GM12891 (cell line): ENCODE measurements at regions not wholly inside any gene's neighbourhood (a gene's known extent, or its start where the extent isn't known, plus 50 kb on each side); places are given as distances from the start of the nearest gene placed in this dataset.
"Not testable (repeated sequence)": the region's sequence is repeated elsewhere in the genome, so short reads cannot be mapped to it uniquely, and the experiment has no call there.

Source experiments
- DNase-seq: peaks from one replicate; pipeline ENCODE4 v3.0.0; 2011; ENCODE audit warnings: low spot score; ENCODE audit not compliant: insufficient read length
- FAIRE-seq: peaks from 2 replicates; lab custom pipeline; 2011; peaks lifted over from hg19 to GRCh38; lab: Jason Lieb, UNC
- PAX5 ChIP-seq: IDR thresholded peaks from 2 replicates; pipeline ENCODE4 v1.6.1; 2011; ENCODE audit warnings: low read length, moderate library complexity, mild to moderate bottlenecking; ENCODE audit not compliant: insufficient read depth, severe bottlenecking
- POLR2A ChIP-seq: IDR thresholded peaks from 2 replicates; pipeline ENCODE4 v1.6.1; 2011; ENCODE audit warnings: low read depth, low read length, control low read depth
- POLR2AphosphoS5 ChIP-seq: IDR thresholded peaks from 2 replicates; pipeline ENCODE4 v1.6.1; 2011; ENCODE audit warnings: low read depth, low read length, control low read depth
- POU2F2 ChIP-seq: IDR thresholded peaks from 2 replicates; pipeline ENCODE4 v1.6.1; 2011; ENCODE audit warnings: low read depth, mild to moderate bottlenecking, control low read depth, low read length, moderate library complexity
- SPI1 ChIP-seq: IDR thresholded peaks from 2 replicates; pipeline ENCODE4 v1.6.1; 2011; ENCODE audit warnings: low read depth, low read length, control low read depth
- TAF1 ChIP-seq: IDR thresholded peaks from 2 replicates; pipeline ENCODE4 v1.6.1; 2011; ENCODE audit warnings: low read depth, low read length, control low read depth

DNA sequence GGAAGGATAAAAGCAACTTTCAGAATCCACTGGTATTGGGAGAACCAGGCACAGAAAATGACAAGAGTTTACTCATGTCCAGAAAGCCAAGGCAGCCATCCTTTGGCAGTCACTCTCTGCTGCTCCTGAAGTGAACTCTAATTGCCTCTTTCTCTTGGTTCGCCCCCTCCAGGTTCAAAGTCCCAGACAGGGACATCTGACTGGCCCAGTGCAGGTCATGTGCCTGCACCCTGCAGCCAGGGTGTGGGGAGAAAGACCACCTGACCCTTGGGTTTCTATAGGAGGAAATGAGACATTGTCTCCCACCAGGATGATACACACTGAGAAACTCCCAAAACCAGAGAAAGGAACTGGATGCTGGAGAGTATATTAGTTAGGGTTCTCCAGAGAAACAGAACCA is 103.9 kb upstream of the SYT6 start:
- FAIRE-seq (no peak), DNase-seq (no peak)
- no peak for TF ChIP-seq POU2F2
- no peak for TF ChIP-seq SPI1
- TF ChIP-seq POLR2A: no peak
- TF ChIP-seq POLR2AphosphoS5: no peak
- TF ChIP-seq PAX5: no peak
- no peak for TF ChIP-seq TAF1

DNA sequence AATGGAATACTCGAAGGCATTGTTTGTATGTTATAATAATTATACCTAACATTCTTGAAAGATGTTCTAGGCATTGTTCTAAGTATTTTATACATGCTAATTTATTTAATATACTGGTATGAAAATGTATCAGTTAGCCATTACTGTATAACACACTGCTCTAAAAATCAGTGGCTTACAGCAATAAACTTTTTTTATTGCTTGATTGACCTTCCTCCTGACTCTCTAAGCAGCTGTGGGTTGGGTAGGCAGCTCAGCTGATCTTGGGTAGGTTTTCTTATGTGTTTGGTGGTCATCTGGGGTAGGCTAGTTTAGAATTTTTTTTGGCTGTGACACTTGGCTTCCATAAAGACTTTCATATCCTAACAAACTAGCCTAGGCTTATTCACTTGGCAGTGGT is 100.2 kb upstream of the SYT6 start:
- no peak for DNase-seq
- TF ChIP-seq PAX5: no peak
- no peak for TF ChIP-seq POLR2A
- TF ChIP-seq TAF1: no peak
- no peak for TF ChIP-seq POLR2AphosphoS5
- no peak for TF ChIP-seq SPI1
- TF ChIP-seq POU2F2: no peak
- FAIRE-seq: no peak

DNA sequence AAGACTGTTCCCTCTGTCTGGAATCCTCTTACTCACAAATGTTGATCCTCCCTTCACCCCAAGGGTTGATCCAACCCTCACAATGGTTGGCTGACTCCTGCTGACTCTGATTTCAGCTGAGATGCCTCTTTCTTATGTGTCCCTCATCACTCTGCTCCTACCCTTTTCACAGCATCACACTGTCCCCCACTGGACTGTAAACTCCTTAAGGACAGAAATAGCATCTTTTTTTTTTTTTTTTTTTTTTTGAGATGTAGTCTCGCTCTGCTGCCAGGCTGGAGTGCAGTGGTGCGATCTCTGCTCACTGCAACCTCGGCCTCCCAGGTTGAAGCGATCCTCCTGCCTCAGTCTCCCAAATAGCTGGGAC is 97.9 kb upstream of the SYT6 start:
- no peak for DNase-seq
- no peak for FAIRE-seq

DNA sequence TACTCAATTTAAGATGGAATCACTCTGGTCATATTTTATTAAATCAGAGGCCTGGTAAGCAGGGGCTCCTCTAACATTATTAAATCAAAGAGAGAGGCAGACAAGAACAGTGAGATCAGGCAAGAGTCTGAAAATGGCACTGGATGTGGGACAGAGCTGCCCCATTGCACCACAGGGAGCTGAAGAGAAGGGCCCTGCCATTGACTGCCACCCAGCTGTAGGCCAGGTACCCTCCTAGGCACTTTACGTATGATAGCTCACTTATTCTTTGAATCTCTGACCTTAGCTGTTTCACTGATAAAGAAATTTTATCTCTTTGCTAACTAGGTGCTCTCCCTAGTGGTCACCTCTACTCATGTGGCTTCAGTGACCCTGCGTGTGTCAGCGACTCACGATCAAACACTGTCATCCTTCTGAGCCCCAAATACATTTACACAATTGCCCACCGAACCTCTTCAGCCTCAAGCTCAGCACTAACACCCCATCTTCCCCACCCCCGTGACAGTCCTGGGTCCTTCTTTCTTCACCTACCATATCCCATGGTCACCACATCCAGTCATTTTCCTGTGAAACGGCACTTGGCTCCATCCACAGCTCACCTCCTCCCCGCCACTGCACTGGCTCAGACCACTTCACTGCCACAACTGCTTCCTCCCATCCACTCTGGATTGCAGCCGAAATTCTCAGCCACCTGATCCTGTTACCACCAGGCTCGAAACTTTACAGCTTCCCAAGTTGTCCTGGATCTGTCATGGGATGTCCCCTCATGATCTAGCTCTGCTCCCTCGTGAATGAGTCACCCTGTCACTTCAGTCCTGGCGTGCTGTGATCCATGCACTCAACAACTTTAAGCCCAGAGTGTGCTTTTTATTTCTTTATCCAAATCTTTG is 97.3 kb upstream of the SYT6 start:
- TF ChIP-seq POLR2AphosphoS5 (no peak), POU2F2 (no peak)
- no peak for DNase-seq
- FAIRE-seq: no peak

More for the DNA sequence above, 97.9 kb upstream of the SYT6 start:
- TF ChIP-seq POLR2A (no peak), PAX5 (no peak), SPI1 (no peak), POLR2AphosphoS5 (no peak), POU2F2 (no peak), TAF1 (no peak)

DNA sequence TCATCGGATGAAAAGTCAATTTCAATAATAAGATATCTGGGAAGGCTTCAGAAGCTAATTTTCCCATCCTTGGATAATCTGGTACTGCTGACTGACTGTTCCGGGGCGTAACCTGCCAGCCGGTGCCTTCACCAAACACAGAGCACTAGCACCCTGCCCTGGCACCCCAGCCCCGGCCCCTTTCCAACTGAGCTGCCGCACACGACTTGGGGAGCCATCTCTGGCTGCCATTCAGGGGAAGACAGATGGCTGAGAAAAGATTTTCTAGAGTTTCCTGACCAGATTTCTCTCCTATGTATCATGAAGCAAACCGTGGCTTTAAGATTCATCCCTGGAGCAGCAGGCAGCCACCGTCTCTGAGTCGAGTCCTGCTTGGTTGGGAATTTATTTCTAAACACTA is 96.0 kb upstream of the SYT6 start:
- FAIRE-seq: no peak
- no peak for TF ChIP-seq SPI1
- TF ChIP-seq POU2F2: no peak
- no peak for TF ChIP-seq PAX5
- no peak for TF ChIP-seq POLR2AphosphoS5
- TF ChIP-seq POLR2A: no peak
- no peak for TF ChIP-seq TAF1
- no peak for DNase-seq

DNA sequence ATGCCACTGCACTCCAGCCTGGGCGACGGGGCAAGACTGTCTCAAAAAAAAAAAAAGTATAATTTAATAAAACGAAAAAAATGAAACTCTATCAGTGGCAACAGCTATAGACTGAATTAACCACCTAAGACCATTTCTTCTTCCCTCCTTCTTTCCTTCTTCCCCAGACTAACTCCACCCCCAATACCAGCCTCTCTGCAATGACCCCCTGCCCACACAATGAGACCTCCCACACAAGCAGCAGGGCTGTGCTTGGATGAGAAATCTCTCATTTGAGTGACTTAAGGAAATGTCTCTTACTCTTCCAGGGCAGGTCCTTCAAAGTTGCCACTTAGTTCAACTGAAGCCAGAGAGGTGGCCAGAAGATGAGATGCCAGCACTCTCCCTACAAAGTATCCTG is 94.5 kb upstream of the SYT6 start:
- FAIRE-seq: no peak
- no peak for DNase-seq
- no peak for TF ChIP-seq TAF1
- no peak for TF ChIP-seq POLR2A
- TF ChIP-seq SPI1: no peak
- TF ChIP-seq POU2F2: no peak
- no peak for TF ChIP-seq POLR2AphosphoS5
- TF ChIP-seq PAX5: no peak

DNA sequence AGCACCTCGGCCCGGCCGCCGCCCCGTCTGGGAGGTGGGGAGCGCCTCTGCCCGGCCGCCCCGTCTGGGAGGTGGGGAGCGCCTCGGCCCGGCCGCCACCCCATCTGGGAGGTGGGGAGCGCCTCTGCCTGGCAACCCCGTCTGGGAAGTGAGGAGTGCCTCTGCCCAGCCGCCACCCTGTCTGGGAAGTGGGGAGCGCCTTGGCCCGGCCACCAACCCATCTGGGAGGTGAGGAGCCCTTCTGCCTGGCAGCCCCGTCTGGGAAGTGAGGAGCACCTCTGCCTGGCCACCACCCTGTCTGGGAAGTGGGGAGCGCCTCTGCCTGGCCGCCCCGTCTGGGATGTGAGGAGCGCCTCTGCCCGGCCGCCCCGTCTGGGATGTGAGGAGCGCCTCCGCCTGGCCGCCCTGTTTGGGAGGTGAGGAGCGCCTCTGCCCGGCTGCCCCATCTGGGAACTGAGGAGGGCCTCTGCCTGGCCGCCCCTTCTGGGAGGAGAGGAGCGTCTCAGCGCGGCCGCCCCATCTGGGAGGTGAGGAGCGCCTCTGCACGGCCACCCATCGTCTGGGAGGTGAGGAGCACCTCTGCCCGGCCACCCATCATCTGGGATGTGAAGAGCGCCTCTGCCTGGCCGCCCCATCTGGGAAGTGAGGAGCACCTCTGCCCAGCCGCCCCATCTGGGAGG is 89.0 kb upstream of the SYT6 start:
- not testable (repeated sequence) for DNase-seq, FAIRE-seq

DNA sequence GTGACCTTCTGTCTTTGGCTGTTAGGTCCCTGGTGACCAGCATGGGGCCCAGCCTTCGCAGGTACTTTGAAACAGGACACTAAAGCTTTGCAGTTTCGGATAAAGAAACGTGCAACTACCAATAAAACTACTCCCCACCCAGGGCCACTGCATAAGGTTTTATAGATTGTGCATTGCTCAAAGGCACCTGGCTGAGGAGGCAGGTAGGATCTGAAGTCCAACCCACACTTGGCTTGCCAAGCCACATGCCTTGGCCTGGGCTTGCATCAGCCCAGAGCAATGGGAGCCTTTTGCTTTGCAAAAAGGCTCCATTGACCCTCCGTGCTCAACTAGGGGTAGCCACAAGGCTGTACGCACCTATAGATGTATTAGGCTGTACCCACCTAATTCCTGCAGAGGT is 84.4 kb upstream of the SYT6 start:
- FAIRE-seq: no peak
- DNase-seq: no peak
- no peak for TF ChIP-seq POLR2A
- TF ChIP-seq SPI1: no peak
- TF ChIP-seq PAX5: no peak

DNA sequence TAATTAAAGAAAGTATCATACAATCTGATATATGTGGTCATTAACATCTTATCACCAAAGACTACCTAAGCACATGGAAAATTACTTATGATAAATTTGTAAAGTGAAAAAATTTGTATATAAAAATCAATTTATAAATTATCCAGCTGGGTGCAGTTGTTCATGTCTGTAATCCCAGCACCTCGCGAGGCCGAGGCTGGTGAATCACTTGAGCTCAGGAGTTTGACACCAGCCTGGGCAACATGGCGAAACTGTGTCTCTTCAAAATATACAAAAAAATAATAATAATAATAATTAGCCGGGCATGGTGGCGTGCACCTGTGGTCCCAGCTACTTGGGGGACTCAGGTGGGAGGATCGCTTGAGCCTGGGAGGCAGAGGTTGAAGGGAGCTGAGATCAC is 82.8 kb upstream of the SYT6 start:
- no peak for DNase-seq
- FAIRE-seq: no peak
- TF ChIP-seq SPI1 (no peak), POU2F2 (no peak), PAX5 (no peak), POLR2A (no peak), POLR2AphosphoS5 (no peak), TAF1 (no peak)

DNA sequence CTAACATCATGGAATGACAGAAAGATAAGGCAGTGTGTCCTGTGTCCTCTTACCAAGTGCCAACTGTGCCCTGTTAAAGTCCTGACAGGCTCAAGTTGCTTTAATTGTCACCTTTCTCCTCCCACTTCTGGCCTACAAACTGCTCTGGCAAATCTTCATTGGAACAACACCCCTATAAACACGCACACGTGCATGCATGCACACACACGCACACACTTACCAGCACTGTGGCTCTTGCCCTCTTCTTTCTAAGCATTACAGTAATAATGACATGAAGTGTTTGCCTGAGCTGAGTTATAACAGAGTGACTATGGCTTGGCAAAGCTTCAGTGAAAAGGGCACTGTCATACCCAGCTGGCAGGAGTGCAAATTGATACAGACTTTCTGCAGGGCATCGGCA is 82.3 kb upstream of the SYT6 start:
- FAIRE-seq (no peak), DNase-seq (no peak)
- no peak for TF ChIP-seq POU2F2
- no peak for TF ChIP-seq SPI1
- no peak for TF ChIP-seq TAF1
- TF ChIP-seq PAX5: no peak
- no peak for TF ChIP-seq POLR2A
- TF ChIP-seq POLR2AphosphoS5: no peak
